Prostate gland (tissue), 2 donors: ENCODE measurements at regions not wholly inside any gene's neighbourhood (a gene's known extent, or its start where the extent isn't known, plus 50 kb on each side); places are given as distances from the start of the nearest gene placed in this dataset.
"Not testable (repeated sequence)": the region's sequence is repeated elsewhere in the genome, so short reads cannot be mapped to it uniquely, and the experiment has no call there.

Experiments used
- POLR2A ChIP-seq: fragments of 450-650 bp; IDR thresholded peaks from one replicate; pipeline ENCODE4 v1.6.1; 2016; ENCODE audit warnings: antibody characterized with exemption, mild to moderate bottlenecking
- POLR2AphosphoS5 ChIP-seq: sonication (generic); formaldehyde crosslinking; IDR thresholded peaks from one replicate; pipeline ENCODE4 v1.6.1; 2017; ENCODE audit warnings: antibody characterized with exemption
- TF ChIP-seq, protein P1 (sequence below), 4 experiments: fragments of 200-600 bp in 2 of 4; fragments of 450-650 bp in 2 of 4; sonication (generic) in 2 of 4; IDR thresholded peaks; 1 replicate in 3 of 4; 2 replicates in 1 of 4; pipeline ENCODE4 v1.5.1; 2016 to 2019; ENCODE audit warnings: antibody characterized with exemption in 4 of 4, mild to moderate bottlenecking in 2 of 4, moderate library complexity in 2 of 4

DNA sequence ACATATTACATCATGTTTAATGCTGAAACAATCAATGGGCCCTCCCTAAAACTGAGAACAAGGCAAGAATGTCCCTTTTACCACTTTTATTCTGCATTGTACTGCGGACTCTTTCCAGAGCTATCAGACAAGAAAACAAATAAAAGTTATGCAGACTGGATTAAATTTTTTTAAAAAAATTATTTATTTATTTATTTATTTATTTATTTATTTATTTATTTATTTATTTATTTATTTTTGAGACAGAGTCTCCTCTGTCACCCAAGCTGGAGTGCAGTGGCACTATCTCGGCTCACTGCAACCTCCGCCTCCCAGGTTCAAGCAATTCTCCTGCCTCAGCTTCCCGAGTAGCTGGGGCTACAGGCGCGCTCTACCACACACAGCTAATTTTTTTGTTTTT, 185.4 kb upstream of the LRFN5 start:
- TF ChIP-seq, protein P1, sequence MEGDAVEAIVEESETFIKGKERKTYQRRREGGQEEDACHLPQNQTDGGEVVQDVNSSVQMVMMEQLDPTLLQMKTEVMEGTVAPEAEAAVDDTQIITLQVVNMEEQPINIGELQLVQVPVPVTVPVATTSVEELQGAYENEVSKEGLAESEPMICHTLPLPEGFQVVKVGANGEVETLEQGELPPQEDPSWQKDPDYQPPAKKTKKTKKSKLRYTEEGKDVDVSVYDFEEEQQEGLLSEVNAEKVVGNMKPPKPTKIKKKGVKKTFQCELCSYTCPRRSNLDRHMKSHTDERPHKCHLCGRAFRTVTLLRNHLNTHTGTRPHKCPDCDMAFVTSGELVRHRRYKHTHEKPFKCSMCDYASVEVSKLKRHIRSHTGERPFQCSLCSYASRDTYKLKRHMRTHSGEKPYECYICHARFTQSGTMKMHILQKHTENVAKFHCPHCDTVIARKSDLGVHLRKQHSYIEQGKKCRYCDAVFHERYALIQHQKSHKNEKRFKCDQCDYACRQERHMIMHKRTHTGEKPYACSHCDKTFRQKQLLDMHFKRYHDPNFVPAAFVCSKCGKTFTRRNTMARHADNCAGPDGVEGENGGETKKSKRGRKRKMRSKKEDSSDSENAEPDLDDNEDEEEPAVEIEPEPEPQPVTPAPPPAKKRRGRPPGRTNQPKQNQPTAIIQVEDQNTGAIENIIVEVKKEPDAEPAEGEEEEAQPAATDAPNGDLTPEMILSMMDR (IDR thresholded peaks at IDR 0.05), result not testable (repeated sequence)
- TF ChIP-seq POLR2AphosphoS5, POLR2A: not testable (repeated sequence)
